GM10266 (cell line): ENCODE measurements at regions not wholly inside any gene's neighbourhood (a gene's known extent, or its start where the extent isn't known, plus 50 kb on each side); places are given as distances from the start of the nearest gene placed in this dataset.

Source experiments
- DNase-seq: peaks from one replicate; pipeline ENCODE4 v3.0.0; 2012; ENCODE audit errors: extremely low spot score
- CTCF ChIP-seq: IDR thresholded peaks from 2 replicates; pipeline ENCODE4 v1.5.1; 2012; ENCODE audit warnings: mild to moderate bottlenecking, low read depth; ENCODE audit not compliant: control insufficient read depth, insufficient read depth; ENCODE audit errors: missing control alignments

DNA sequence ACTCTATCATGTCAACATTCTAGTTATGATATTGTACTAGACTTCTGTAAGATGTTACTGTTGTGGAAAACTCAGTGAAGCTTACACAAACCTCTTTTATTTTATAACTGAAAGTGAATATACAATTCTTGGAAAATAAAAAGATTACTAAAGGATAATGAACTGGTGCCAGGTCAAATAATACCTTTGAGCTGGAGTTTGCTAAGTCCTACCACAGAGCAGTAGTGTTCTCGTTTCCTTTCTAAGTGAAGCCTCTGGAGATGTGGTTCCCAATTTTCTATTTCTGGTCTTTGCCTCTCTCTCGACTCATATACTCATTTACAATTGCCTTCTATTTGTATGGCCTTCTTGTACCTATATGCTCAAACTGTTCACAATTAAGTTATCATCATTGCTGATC is 942.9 kb downstream of the SQOR start:
- no peak for TF ChIP-seq CTCF
- no peak for DNase-seq

- DNase-seq = no peak
- TF ChIP-seq CTCF = no peak
These were observed 945.7 kb downstream of the SQOR start for GRCh38 chr15:46580487-46580886.

DNA sequence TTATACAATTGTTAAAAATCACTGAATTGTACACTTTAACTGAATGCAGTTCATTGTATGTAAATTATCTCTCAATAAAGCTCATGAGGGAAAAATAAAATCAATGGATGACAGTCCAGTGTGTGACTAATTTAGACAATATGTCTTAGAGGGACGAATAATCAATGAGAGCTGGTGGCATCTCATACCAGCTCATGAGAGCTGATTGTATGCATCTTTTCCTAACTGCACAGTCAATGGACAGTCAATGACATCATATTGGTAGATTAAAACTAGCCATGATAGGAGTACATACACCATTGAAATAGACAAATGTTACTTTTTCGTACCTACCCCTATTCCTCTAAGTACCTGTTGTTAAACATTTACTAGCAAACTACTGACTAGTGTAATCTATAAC is 946.1 kb downstream of the SQOR start:
- no peak for TF ChIP-seq CTCF
- no peak for DNase-seq

GRCh38 chr15:46589088-46589487 is 954.3 kb downstream of the SQOR start:
- TF ChIP-seq CTCF = no peak
- no peak for DNase-seq

DNA sequence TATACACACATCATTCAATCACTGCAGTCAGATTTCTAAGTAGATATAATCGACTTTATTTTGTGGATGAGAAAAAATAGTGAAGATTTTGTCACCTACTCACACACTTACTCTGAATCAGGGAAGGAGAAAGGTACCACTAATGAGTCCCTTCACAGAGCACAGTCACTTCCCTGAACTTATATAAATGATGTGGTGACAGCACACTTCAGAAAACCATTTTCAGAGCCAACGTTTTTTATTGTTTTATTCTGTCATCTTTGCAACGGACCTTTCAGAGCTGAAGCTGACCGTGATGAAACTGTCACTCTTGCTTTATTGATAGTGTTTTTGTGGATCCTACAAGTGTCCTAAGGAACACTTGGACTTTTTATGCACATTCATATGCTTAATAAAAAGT is 956.6 kb downstream of the SQOR start:
- no peak for TF ChIP-seq CTCF
- DNase-seq = no peak

GRCh38 chr15:46595016-46595415 is 960.2 kb downstream of the SQOR start:
- no peak for TF ChIP-seq CTCF
- no peak for DNase-seq

DNA sequence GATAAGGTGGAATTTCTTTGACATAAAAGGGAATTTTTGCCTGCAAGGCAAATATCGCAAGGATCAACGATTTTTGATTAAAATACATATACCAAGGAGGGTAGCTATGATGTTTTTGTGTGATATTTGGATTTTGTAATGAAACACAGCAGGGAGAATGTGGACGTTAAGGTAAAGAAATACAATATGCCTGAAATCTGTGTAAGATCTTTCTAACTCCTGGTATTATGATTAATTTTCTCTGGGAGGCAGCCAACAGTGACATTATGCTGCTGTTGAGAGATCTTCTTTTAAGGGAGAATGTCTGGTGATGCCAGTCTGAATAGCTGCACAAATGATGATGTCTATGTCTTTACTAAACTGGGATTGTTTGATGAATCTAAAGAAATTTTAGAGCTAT is 972.2 kb downstream of the SQOR start:
- no peak for TF ChIP-seq CTCF
- DNase-seq = no peak

GRCh38 chr15:46616033-46616432 is 981.2 kb downstream of the SQOR start:
- TF ChIP-seq CTCF = no peak
- no peak for DNase-seq
